ENCODE measurements at regions not wholly inside any gene's neighbourhood (a gene's known extent, or its start where the extent isn't known, plus 50 kb on each side); places are given as distances from the start of the nearest gene placed in this dataset.

DNA sequence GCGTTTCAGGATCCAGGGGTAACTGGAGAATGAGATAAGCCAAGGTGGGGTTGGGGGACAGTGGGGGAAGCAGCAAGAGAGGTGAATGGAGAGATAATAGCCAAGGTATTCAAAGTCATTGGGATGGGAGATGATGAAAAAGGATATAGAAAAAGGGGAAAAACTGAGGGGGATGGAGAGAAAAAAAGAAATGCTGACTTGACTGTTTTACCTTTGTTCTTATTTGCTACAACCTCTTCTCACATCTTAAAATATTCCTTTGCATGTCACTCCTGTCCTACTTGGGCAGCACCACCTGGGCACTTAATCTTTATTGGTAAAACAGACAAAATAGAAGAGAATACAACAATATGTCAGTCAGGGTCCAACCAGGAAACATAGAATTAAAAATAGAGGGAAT is 56.0 kb upstream of the FNDC3A start:
- TF ChIP-seq, protein P1, sequence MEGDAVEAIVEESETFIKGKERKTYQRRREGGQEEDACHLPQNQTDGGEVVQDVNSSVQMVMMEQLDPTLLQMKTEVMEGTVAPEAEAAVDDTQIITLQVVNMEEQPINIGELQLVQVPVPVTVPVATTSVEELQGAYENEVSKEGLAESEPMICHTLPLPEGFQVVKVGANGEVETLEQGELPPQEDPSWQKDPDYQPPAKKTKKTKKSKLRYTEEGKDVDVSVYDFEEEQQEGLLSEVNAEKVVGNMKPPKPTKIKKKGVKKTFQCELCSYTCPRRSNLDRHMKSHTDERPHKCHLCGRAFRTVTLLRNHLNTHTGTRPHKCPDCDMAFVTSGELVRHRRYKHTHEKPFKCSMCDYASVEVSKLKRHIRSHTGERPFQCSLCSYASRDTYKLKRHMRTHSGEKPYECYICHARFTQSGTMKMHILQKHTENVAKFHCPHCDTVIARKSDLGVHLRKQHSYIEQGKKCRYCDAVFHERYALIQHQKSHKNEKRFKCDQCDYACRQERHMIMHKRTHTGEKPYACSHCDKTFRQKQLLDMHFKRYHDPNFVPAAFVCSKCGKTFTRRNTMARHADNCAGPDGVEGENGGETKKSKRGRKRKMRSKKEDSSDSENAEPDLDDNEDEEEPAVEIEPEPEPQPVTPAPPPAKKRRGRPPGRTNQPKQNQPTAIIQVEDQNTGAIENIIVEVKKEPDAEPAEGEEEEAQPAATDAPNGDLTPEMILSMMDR (IDR thresholded peaks at IDR 0.05; ENCODE audit: low read depth, low read length, missing input control) = no peak
- TF ChIP-seq, protein P2, sequence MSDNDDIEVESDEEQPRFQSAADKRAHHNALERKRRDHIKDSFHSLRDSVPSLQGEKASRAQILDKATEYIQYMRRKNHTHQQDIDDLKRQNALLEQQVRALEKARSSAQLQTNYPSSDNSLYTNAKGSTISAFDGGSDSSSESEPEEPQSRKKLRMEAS (IDR thresholded peaks at IDR 0.05) = no peak
- TF ChIP-seq EGR1 (IDR thresholded peaks at IDR 0.05; ENCODE audit: low read depth in 2 of 2) (no peak), FOXA1 (IDR thresholded peaks at IDR 0.05) (no peak), TAF1 (conservative IDR thresholded peaks at IDR 0.05) (no peak), JUND (IDR thresholded peaks at IDR 0.05) (no peak), YY1 (IDR thresholded peaks at IDR 0.05) (no peak)
- TF ChIP-seq, protein P3, sequence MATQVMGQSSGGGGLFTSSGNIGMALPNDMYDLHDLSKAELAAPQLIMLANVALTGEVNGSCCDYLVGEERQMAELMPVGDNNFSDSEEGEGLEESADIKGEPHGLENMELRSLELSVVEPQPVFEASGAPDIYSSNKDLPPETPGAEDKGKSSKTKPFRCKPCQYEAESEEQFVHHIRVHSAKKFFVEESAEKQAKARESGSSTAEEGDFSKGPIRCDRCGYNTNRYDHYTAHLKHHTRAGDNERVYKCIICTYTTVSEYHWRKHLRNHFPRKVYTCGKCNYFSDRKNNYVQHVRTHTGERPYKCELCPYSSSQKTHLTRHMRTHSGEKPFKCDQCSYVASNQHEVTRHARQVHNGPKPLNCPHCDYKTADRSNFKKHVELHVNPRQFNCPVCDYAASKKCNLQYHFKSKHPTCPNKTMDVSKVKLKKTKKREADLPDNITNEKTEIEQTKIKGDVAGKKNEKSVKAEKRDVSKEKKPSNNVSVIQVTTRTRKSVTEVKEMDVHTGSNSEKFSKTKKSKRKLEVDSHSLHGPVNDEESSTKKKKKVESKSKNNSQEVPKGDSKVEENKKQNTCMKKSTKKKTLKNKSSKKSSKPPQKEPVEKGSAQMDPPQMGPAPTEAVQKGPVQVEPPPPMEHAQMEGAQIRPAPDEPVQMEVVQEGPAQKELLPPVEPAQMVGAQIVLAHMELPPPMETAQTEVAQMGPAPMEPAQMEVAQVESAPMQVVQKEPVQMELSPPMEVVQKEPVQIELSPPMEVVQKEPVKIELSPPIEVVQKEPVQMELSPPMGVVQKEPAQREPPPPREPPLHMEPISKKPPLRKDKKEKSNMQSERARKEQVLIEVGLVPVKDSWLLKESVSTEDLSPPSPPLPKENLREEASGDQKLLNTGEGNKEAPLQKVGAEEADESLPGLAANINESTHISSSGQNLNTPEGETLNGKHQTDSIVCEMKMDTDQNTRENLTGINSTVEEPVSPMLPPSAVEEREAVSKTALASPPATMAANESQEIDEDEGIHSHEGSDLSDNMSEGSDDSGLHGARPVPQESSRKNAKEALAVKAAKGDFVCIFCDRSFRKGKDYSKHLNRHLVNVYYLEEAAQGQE (IDR thresholded peaks at IDR 0.05) = no peak
- TF ChIP-seq, protein P4, sequence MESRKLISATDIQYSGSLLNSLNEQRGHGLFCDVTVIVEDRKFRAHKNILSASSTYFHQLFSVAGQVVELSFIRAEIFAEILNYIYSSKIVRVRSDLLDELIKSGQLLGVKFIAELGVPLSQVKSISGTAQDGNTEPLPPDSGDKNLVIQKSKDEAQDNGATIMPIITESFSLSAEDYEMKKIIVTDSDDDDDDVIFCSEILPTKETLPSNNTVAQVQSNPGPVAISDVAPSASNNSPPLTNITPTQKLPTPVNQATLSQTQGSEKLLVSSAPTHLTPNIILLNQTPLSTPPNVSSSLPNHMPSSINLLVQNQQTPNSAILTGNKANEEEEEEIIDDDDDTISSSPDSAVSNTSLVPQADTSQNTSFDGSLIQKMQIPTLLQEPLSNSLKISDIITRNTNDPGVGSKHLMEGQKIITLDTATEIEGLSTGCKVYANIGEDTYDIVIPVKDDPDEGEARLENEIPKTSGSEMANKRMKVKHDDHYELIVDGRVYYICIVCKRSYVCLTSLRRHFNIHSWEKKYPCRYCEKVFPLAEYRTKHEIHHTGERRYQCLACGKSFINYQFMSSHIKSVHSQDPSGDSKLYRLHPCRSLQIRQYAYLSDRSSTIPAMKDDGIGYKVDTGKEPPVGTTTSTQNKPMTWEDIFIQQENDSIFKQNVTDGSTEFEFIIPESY (IDR thresholded peaks at IDR 0.05) = no peak

Measured in liver (tissue), 3 donors.